Effector memory CD8-positive, alpha-beta T cell (primary cell): ENCODE measurements at regions not wholly inside any gene's neighbourhood (a gene's known extent, or its start where the extent isn't known, plus 50 kb on each side); places are given as distances from the start of the nearest gene placed in this dataset.

Experiments
- ATAC-seq: fragments of 150-1000 bp; cut with Tn5 transposase; replicated peaks from 2 replicates; pipeline ENCODE4 v1.10.0; 2021; ENCODE audit warnings: mild to moderate bottlenecking, moderate library complexity
- DNase-seq, 3 experiments: peaks; one replicate each; pipeline ENCODE4 v3.0.0; 2021
- H3K27ac Mint-ChIP-seq, 2 donors: one replicate each; pipeline ENCODE4 v1.8.0; 2022; ENCODE audit warnings: mild to moderate bottlenecking in 2 of 2, mixed read lengths in 2 of 2, moderate library complexity in 2 of 2
- H3K27me3 Mint-ChIP-seq, 2 donors: one replicate each; pipeline ENCODE4 v1.8.0; 2022; ENCODE audit warnings: mixed read lengths in 2 of 2
- H3K36me3 Mint-ChIP-seq: one replicate; pipeline ENCODE4 v1.8.0; 2022; ENCODE audit warnings: mild to moderate bottlenecking, moderate library complexity, mixed read lengths; ENCODE audit not compliant: insufficient read depth
- H3K4me1 Mint-ChIP-seq, 2 donors: one replicate each; pipeline ENCODE4 v1.8.0; 2022; ENCODE audit warnings: low read depth in 2 of 2, mixed read lengths in 2 of 2
- H3K4me3 Mint-ChIP-seq, 2 donors: one replicate each; pipeline ENCODE4 v1.8.0; 2022; ENCODE audit warnings: mild to moderate bottlenecking in 2 of 2, mixed read lengths in 2 of 2, moderate library complexity in 2 of 2
- H3K9me3 Mint-ChIP-seq, 2 donors: one replicate each; pipeline ENCODE4 v1.8.0; 2022; ENCODE audit warnings: mixed read lengths in 2 of 2

- no peaks in the 10 kb centered on the region for H3K36me3 Mint-ChIP-seq
- no peaks in the 10 kb centered on the region for H3K4me1 Mint-ChIP-seq
- H3K9me3 Mint-ChIP-seq = no peaks in the 10 kb centered on the region
- no peak overlapping the region for H3K27ac Mint-ChIP-seq
- H3K27me3 Mint-ChIP-seq = peaks cover 21 to 43% of the 10 kb centered on the region in 2 donors
- H3K4me3 Mint-ChIP-seq = no peak overlapping the region
- no peak for DNase-seq
- no peak for ATAC-seq
Measured at GRCh38 chr5:147049764-147050163, 171.2 kb upstream of the PPP2R2B start.

- Mint-ChIP-seq H3K36me3 (no peaks in the 10 kb centered on the region), H3K27me3 (peaks cover 21 to 43% of the 10 kb centered on the region in 2 donors), H3K9me3 (no peaks in the 10 kb centered on the region), H3K4me1 (no peaks in the 10 kb centered on the region), H3K4me3 (no peak overlapping the region), H3K27ac (no peak overlapping the region)
- DNase-seq = no peak
- ATAC-seq = no peak
Measured at GRCh38 chr5:147050172-147050571, 171.6 kb upstream of the PPP2R2B start.

- Mint-ChIP-seq H3K27me3 (peaks cover 24 to 44% of the 10 kb centered on the region in 2 donors), H3K4me3 (no peak overlapping the region), H3K36me3 (no peaks in the 10 kb centered on the region), H3K27ac (no peak overlapping the region), H3K9me3 (no peaks in the 10 kb centered on the region), H3K4me1 (no peaks in the 10 kb centered on the region)
- no peak for ATAC-seq
- DNase-seq = no peak
Measured at GRCh38 chr5:147051193-147051592, 172.6 kb upstream of the PPP2R2B start.

- H3K27ac Mint-ChIP-seq = no peak overlapping the region
- H3K27me3 Mint-ChIP-seq = peaks cover 31 to 50% of the 10 kb centered on the region in 2 donors
- no peaks in the 10 kb centered on the region for H3K9me3 Mint-ChIP-seq
- H3K36me3 Mint-ChIP-seq = no peaks in the 10 kb centered on the region
- DNase-seq (no peak), ATAC-seq (no peak)
- H3K4me1 Mint-ChIP-seq = no peaks in the 10 kb centered on the region
- no peak overlapping the region for H3K4me3 Mint-ChIP-seq
Measured at GRCh38 chr5:147052519-147052918, 174.0 kb upstream of the PPP2R2B start.

- Mint-ChIP-seq H3K4me1 (no peaks in the 10 kb centered on the region), H3K27ac (no peak overlapping the region), H3K36me3 (no peaks in the 10 kb centered on the region), H3K4me3 (no peak overlapping the region), H3K27me3 (peaks cover 19 to 32% of the 10 kb centered on the region in 2 donors), H3K9me3 (no peaks in the 10 kb centered on the region)
- ATAC-seq (no peak), DNase-seq (no peak)
Measured at GRCh38 chr5:147055089-147055826, 176.7 kb upstream of the PPP2R2B start.

GRCh38 chr5:147055850-147056566 is 177.5 kb upstream of the PPP2R2B start:
- Mint-ChIP-seq H3K9me3 (no peaks in the 10 kb centered on the region), H3K4me3 (no peak overlapping the region), H3K4me1 (no peaks in the 10 kb centered on the region), H3K27ac (no peak overlapping the region), H3K36me3 (no peaks in the 10 kb centered on the region), H3K27me3 (peaks cover 19 to 27% of the 10 kb centered on the region in 2 donors)
- DNase-seq = no peak
- ATAC-seq = no peak

GRCh38 chr5:147057051-147057450 is 177.8 kb upstream of the STK32A start:
- H3K4me3 Mint-ChIP-seq = no peak overlapping the region
- ATAC-seq (no peak), DNase-seq (no peak)
- no peak overlapping the region for H3K27ac Mint-ChIP-seq
- H3K9me3 Mint-ChIP-seq = no peaks in the 10 kb centered on the region
- H3K27me3 Mint-ChIP-seq = peaks cover 17 to 27% of the 10 kb centered on the region in 2 donors
- H3K36me3 Mint-ChIP-seq = no peaks in the 10 kb centered on the region
- no peaks in the 10 kb centered on the region for H3K4me1 Mint-ChIP-seq

GRCh38 chr5:147061431-147061830 is 173.4 kb upstream of the STK32A start:
- Mint-ChIP-seq H3K4me1 (peaks cover 5 to 6% of the 10 kb centered on the region in 2 donors), H3K27ac (no peak overlapping the region), H3K36me3 (no peaks in the 10 kb centered on the region), H3K27me3 (peaks cover 5 to 14% of the 10 kb centered on the region in 2 donors), H3K4me3 (no peak overlapping the region), H3K9me3 (no peaks in the 10 kb centered on the region)
- DNase-seq (no peak), ATAC-seq (no peak)

GRCh38 chr5:147062427-147062826 is 172.4 kb upstream of the STK32A start:
- Mint-ChIP-seq H3K4me3 (no peak overlapping the region), H3K36me3 (no peaks in the 10 kb centered on the region), H3K27ac (no peak overlapping the region), H3K4me1 (peaks cover 5 to 6% of the 10 kb centered on the region in 2 donors), H3K9me3 (no peaks in the 10 kb centered on the region), H3K27me3 (peaks cover 0 to 10% of the 10 kb centered on the region in 2 donors)
- DNase-seq (no peak), ATAC-seq (no peak)

GRCh38 chr5:147063943-147064342 is 170.9 kb upstream of the STK32A start:
- no peak for DNase-seq
- Mint-ChIP-seq H3K27ac (no peak overlapping the region), H3K36me3 (no peaks in the 10 kb centered on the region), H3K9me3 (no peaks in the 10 kb centered on the region), H3K4me3 (no peak overlapping the region), H3K27me3 (peaks cover 0 to 10% of the 10 kb centered on the region in 2 donors), H3K4me1 (peaks cover 5 to 6% of the 10 kb centered on the region in 2 donors)
- ATAC-seq = no peak

GRCh38 chr5:147065071-147065470 is 169.8 kb upstream of the STK32A start:
- H3K36me3 Mint-ChIP-seq = no peaks in the 10 kb centered on the region
- DNase-seq = no peak
- no peak overlapping the region for H3K27ac Mint-ChIP-seq
- no peak for ATAC-seq
- H3K4me3 Mint-ChIP-seq = no peak overlapping the region
- no peaks in the 10 kb centered on the region for H3K9me3 Mint-ChIP-seq
- peaks cover 5 to 6% of the 10 kb centered on the region in 2 donors for H3K4me1 Mint-ChIP-seq
- H3K27me3 Mint-ChIP-seq = peaks cover 0 to 10% of the 10 kb centered on the region in 2 donors

GRCh38 chr5:147068998-147069397 is 165.8 kb upstream of the STK32A start:
- no peak overlapping the region for H3K4me3 Mint-ChIP-seq
- no peaks in the 10 kb centered on the region for H3K36me3 Mint-ChIP-seq
- H3K27ac Mint-ChIP-seq = no peak overlapping the region
- H3K27me3 Mint-ChIP-seq = peaks cover 12 to 14% of the 10 kb centered on the region in 2 donors
- ATAC-seq = no peak
- peaks cover 5 to 6% of the 10 kb centered on the region in 2 donors for H3K4me1 Mint-ChIP-seq
- H3K9me3 Mint-ChIP-seq = no peaks in the 10 kb centered on the region
- no peak for DNase-seq

- no peak for DNase-seq
- H3K9me3 Mint-ChIP-seq = no peaks in the 10 kb centered on the region
- no peak overlapping the region for H3K4me3 Mint-ChIP-seq
- peaks cover 12 to 14% of the 10 kb centered on the region in 2 donors for H3K27me3 Mint-ChIP-seq
- H3K4me1 Mint-ChIP-seq = no peaks in the 10 kb centered on the region
- H3K36me3 Mint-ChIP-seq = no peaks in the 10 kb centered on the region
- ATAC-seq = no peak
- no peak overlapping the region for H3K27ac Mint-ChIP-seq
Measured at GRCh38 chr5:147072622-147073021, 162.2 kb upstream of the STK32A start.

GRCh38 chr5:147073098-147073497 is 161.7 kb upstream of the STK32A start:
- no peaks in the 10 kb centered on the region for H3K9me3 Mint-ChIP-seq
- no peaks in the 10 kb centered on the region for H3K36me3 Mint-ChIP-seq
- H3K4me1 Mint-ChIP-seq = no peaks in the 10 kb centered on the region
- no peak overlapping the region for H3K27ac Mint-ChIP-seq
- H3K4me3 Mint-ChIP-seq = no peak overlapping the region
- no peak for ATAC-seq
- no peak for DNase-seq
- peaks cover 12 to 14% of the 10 kb centered on the region in 2 donors for H3K27me3 Mint-ChIP-seq
